Fibroblast of villous mesenchyme (primary cell): ENCODE measurements at regions not wholly inside any gene's neighbourhood (a gene's known extent, or its start where the extent isn't known, plus 50 kb on each side); places are given as distances from the start of the nearest gene placed in this dataset.

Source experiments
- DNase-seq: peaks from one replicate; pipeline ENCODE4 v3.0.0-alpha.2; 2010; ENCODE audit warnings: low read depth
- H3K4me3 ChIP-seq: 2 replicates; pipeline ENCODE4 v1.5.1; 2011; ENCODE audit warnings: low read depth, mild to moderate bottlenecking, low read length
- TF ChIP-seq, protein P1 (sequence below): IDR thresholded peaks from 2 replicates; pipeline ENCODE4 v1.5.1; 2012; ENCODE audit warnings: low read depth, mild to moderate bottlenecking, low read length; ENCODE audit not compliant: insufficient read depth

DNA sequence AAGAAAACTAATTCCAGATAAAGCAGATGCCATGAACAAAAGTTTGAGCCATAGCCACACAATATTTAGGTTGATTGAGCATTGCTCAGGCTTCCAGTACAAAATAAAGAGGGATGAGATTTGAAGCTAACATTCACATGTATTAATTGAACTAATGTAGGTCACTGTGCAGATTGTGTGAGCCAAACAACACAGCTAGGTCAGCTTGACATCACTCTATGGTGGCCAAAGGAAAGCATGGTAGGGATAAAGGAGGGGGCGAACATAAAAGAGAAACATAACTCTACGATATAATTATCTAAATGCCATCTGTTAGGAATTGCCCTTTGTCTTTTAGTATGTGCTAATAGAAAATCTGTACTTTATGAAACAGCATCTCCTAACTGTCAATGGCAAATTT, 477.7 kb upstream of the SYT1 start:
- TF ChIP-seq, protein P1, sequence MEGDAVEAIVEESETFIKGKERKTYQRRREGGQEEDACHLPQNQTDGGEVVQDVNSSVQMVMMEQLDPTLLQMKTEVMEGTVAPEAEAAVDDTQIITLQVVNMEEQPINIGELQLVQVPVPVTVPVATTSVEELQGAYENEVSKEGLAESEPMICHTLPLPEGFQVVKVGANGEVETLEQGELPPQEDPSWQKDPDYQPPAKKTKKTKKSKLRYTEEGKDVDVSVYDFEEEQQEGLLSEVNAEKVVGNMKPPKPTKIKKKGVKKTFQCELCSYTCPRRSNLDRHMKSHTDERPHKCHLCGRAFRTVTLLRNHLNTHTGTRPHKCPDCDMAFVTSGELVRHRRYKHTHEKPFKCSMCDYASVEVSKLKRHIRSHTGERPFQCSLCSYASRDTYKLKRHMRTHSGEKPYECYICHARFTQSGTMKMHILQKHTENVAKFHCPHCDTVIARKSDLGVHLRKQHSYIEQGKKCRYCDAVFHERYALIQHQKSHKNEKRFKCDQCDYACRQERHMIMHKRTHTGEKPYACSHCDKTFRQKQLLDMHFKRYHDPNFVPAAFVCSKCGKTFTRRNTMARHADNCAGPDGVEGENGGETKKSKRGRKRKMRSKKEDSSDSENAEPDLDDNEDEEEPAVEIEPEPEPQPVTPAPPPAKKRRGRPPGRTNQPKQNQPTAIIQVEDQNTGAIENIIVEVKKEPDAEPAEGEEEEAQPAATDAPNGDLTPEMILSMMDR: no peak
- no peak overlapping the region for H3K4me3 ChIP-seq
- no peak for DNase-seq

DNA sequence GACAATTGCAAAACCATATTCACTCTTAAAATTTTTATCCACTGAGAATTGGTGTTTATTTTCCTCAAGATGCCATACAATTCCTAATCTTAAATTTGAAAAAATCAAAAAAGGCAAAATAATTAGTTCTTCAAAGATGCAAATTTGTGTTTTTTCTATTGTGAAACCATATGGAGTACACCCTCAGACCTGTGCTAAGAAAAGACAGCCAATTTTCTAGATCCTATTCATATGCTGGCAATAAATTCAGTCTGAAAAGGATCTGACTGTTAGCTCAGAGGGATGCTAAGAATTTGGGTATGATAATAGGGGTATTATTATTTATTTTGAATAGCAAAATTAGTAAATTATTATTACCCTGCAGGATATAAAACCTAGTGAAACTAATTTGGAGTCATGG, 476.9 kb upstream of the SYT1 start:
- TF ChIP-seq, protein P1: no peak
- no peak overlapping the region for H3K4me3 ChIP-seq
- DNase-seq: no peak

DNA sequence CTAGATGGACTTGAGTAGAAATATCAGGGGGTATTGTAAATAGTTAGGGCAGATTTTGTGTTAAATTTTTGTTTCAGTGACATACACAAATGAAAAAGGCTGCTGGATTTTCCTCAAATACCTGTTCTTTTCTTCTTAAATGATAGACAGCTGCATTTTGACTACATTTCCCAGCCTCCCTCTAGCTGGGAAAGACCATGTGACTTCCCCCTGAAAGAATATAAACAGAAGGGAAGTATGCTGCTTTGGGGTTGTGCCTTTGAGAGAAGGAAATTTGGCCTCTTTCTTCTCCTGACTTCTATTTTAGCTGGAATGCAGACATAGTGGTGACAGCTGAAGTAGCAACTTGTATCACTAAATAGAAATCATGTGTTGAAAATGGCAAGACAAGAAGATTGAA, 476.1 kb upstream of the SYT1 start:
- no peak for DNase-seq
- H3K4me3 ChIP-seq: no peak overlapping the region
- TF ChIP-seq, protein P1: no peak

DNA sequence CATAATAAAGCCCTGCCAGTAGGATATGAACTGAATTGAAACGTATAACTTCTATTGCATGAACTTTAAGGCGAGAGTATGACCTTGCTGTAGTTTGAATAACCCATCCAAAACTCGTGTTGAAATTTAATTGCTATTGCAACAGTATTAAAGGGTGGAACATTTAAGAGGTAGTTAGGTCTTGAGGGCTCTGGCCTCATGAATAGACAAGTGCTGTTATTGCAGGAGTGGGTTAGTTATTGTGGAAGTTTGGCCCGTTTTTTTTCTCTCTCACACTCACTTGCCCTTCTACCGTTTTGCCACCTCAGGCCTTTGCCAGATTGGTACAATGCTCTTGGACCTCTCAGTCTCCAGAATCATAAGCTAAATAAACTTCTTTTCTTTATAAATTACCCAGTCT, 473.7 kb upstream of the SYT1 start:
- DNase-seq: no peak
- TF ChIP-seq, protein P1: no peak

DNA sequence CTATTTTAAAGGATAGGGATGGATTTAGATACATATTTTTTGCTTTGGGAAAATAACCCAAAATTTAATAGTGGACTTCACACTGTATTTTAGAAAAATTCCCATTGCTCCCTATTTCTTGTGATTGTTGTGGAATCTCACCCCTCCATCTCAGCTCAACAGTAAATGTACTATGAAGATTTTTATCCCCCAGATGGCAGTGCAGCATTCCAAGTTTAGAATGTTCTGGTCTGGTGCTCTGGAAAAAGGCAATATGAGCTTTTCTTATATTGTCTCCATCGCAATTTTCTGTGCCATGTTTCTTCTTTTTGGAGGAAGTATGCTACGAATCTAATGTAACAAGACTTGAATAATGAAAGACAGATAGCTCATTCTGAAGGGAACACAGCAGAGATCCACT, 471.7 kb upstream of the SYT1 start:
- peak; percentile 13 for DNase-seq
- H3K4me3 ChIP-seq: no peak overlapping the region
- TF ChIP-seq, protein P1: no peak

More for the DNA sequence above, 473.7 kb upstream of the SYT1 start:
- no peak overlapping the region for H3K4me3 ChIP-seq

DNA sequence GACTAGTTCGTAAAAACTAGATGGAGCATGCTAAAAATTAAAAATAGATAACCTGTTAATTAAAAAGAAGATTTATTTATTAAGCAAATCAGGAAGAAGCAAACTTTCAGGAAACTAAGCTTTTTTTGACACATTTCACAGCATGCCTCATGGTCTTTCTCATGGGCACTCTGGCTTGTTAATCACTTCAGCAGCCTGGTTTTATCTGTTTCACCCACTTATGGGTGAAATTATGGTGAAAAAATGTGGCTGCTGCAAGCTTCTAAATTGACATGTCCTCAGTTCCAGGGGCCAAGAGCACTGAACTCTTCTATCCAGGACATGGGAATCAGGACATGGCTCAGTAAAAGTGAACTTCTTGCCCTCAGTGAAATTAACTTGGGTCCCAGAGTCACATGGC, 468.6 kb upstream of the SYT1 start:
- no peak for DNase-seq
- TF ChIP-seq, protein P1: no peak
- H3K4me3 ChIP-seq: no peak overlapping the region

DNA sequence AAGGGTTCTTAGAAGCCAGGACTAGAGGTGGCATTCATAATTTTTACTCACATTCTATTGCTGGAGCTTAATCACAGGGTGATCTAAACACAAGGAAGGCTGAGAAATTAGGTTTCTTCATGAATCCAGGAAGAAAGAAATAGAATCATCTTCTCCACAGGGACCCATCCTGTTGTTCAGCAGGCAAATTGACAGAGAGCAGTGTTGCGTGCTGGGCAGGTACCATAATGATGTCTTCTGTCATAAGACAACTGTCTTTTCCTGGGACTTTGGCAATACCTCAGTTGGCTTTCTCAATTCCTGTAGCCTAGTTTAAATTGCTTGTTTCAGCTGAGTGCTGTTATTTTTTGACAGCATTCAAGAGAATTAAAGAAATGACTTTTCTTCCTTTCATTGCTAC, 468.0 kb upstream of the SYT1 start:
- DNase-seq: no peak
- no peak overlapping the region for H3K4me3 ChIP-seq
- TF ChIP-seq, protein P1: no peak
